Kidney epithelial cell (primary cell): ENCODE measurements at regions not wholly inside any gene's neighbourhood (a gene's known extent, or its start where the extent isn't known, plus 50 kb on each side); places are given as distances from the start of the nearest gene placed in this dataset.

ENCODE experiments used
- DNase-seq: peaks from one replicate; pipeline ENCODE4 v3.0.0-alpha.2; 2010; ENCODE audit warnings: low read depth
- H3K27me3 ChIP-seq: 2 replicates; pipeline ENCODE4 v1.6.0; 2011; ENCODE audit warnings: low read length; ENCODE audit not compliant: control insufficient read depth, insufficient read depth
- H3K36me3 ChIP-seq: 2 replicates; pipeline ENCODE4 v1.5.1; 2011; ENCODE audit warnings: low read length; ENCODE audit not compliant: control insufficient read depth, insufficient read depth
- H3K4me3 ChIP-seq: 2 replicates; pipeline ENCODE4 v1.5.1; 2011; ENCODE audit warnings: low read depth, mild to moderate bottlenecking, control low read depth, low read length
- TF ChIP-seq, protein P1 (sequence below): IDR thresholded peaks from 2 replicates; pipeline ENCODE4 v1.5.1; 2011; ENCODE audit warnings: mild to moderate bottlenecking, moderate library complexity, low read length, control low read depth, inconsistent platforms; ENCODE audit not compliant: insufficient read depth, poor library complexity, severe bottlenecking

DNA sequence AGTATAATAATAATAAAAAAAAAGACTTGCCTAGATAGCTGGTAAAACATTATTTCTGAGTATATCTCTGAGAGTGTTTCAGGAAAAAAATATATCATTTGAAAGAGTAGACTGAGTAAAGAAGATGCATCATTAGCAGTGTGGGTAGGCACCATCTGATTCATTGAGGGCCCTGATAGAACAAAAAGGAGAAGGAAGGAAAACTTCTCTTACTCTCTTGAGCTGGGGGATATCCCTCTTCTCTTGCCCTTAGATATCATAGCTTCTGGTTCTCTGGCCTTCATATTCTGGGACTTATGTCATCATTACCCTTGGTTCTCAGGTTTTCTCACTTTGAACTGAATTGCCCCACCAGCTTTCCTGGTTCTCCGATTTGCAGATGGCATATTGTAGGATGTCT, 177.6 kb upstream of the EDNRB start:
- Histone ChIP-seq H3K36me3 (no peaks in the 10 kb centered on the region), H3K27me3 (no peaks in the 10 kb centered on the region), H3K4me3 (no peak overlapping the region)
- no peak for DNase-seq
- TF ChIP-seq, protein P1, sequence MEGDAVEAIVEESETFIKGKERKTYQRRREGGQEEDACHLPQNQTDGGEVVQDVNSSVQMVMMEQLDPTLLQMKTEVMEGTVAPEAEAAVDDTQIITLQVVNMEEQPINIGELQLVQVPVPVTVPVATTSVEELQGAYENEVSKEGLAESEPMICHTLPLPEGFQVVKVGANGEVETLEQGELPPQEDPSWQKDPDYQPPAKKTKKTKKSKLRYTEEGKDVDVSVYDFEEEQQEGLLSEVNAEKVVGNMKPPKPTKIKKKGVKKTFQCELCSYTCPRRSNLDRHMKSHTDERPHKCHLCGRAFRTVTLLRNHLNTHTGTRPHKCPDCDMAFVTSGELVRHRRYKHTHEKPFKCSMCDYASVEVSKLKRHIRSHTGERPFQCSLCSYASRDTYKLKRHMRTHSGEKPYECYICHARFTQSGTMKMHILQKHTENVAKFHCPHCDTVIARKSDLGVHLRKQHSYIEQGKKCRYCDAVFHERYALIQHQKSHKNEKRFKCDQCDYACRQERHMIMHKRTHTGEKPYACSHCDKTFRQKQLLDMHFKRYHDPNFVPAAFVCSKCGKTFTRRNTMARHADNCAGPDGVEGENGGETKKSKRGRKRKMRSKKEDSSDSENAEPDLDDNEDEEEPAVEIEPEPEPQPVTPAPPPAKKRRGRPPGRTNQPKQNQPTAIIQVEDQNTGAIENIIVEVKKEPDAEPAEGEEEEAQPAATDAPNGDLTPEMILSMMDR: no peak

DNA sequence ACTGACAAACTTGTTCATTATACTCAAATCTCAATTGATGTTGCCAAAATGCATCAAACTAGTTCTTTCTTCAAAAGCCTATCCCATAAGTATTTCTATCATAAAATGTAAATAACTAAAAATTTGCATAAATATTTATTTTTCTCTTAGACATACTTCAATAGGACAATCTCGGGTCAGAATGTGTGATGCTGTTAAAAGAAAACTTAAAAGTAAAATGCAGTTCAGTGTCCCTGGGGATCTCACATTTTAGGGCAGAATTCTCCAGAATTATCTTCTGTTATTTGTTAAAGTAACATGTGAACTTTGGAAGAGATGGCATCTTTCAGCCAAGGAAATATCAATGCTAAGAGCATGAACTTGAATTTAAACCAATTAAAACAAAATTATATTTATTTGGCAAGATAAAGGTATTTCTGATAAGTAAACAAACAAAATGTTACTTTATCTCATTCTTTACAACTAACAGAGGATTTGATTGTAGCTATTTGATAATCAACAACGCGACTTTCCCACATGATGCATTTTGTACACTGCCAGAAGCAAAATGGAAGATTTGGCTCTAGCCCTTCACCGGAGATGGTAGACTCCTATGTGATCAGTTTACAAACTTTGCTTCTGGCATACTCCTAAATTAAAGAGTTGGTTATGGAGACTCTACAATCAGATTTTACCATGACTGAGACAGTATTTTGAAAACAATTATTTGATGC, 169.5 kb upstream of the EDNRB start:
- Histone ChIP-seq H3K36me3 (no peaks in the 10 kb centered on the region), H3K4me3 (no peak overlapping the region), H3K27me3 (no peaks in the 10 kb centered on the region)
- TF ChIP-seq, protein P1: no peak
- no peak for DNase-seq

DNA sequence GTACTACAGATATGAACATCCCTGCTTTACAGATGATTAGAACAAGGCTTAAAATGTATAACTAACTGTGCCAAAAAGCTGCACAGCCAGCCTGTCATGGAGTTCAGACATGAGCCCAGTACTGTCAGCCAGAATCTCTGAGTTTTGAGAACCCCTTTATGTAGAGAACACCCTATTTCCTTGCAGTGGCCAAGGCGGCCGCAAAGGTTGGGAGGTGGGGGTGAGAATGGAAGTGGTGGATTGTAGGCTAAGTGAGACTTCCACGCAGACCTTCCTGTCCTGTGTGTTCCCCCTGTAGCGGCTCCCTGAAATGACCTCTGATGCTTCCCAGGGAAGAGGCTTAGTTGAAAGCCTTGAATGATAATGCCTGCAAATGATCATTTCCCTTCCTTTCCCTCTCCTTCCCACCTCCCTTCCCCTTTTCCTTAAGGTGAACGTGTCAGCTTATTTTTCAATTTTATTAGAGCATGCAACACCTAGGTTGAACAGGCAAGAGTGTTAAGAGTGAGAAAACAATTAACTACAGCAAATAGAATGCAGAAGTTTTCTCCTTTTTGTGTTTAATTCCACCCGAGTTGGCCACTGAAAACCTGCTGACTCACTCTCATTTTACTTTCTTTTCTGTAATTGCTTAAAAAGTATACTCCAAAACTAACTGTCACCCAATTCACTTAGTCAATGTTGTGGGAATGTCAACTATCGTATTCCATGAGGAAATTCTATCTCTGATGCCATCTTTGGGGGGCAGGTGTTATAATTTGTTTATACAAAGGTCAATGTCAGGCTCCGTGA, 167.0 kb upstream of the EDNRB start:
- Histone ChIP-seq H3K36me3 (no peaks in the 10 kb centered on the region), H3K4me3 (no peak overlapping the region), H3K27me3 (no peaks in the 10 kb centered on the region)
- DNase-seq: no peak
- TF ChIP-seq, protein P1: no peak

DNA sequence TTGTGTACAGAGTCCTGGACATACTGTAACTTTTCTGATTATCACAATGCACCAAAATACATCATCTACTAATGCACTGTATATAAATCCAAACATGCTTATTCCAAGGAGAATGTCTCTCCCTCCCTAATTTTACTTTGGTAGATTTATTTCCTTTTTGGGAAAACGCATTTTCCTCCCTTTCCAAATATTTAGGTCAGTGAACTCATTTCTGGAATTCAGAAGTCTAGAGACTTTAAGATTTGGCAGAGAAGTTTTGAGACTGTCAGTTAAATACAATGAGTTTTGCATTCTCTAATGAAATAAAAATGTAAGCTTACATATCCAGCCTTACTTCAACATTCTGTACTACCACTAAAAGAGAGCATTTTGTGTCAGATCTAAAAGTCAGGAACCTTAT, 165.8 kb upstream of the EDNRB start:
- DNase-seq: no peak
- TF ChIP-seq, protein P1: no peak
- Histone ChIP-seq H3K36me3 (no peaks in the 10 kb centered on the region), H3K4me3 (no peak overlapping the region), H3K27me3 (no peaks in the 10 kb centered on the region)

DNA sequence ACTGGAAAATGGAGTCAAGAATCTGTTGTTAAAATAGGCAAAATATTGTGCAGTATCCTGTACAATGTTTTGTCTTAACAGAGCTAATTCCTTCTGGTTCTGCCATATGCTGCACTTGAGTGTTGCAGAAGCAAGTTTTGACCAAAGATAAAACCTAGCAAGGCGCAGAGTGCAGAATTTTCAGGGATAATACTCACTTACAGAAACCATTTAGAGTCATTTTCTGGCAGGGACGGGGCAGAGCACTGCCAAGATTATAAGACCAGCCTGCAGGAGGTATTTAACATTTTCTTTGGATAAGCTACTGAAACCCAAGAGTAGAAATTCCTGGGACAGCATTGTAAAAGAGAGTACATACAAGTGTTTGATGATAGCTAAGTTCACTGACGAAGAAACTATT, 159.5 kb upstream of the EDNRB start:
- TF ChIP-seq, protein P1: no peak
- Histone ChIP-seq H3K27me3 (no peaks in the 10 kb centered on the region), H3K4me3 (no peak overlapping the region), H3K36me3 (no peaks in the 10 kb centered on the region)
- DNase-seq: no peak

DNA sequence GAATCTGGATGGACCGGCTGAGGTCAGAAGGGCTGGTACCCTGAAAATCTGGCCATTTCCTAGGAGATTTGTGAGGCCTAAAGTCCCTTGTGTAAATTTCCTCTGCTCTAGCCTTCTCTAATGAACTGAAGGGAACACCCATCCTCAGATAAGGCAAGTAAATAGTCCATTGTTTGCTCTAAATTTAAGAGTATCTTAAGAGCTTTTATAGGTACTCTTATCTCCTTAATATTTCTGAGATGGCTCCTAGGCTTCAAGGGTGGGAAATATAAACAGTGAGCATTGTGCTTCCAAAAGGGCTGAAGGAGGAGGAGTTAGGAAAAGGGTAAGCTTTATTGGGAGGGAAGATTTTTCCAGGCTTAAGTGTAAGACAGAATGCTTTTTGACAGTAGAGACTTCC, 148.7 kb upstream of the EDNRB start:
- no peaks in the 10 kb centered on the region for H3K36me3 ChIP-seq
- no peak overlapping the region for H3K4me3 ChIP-seq
- H3K27me3 ChIP-seq: no peaks in the 10 kb centered on the region
- TF ChIP-seq, protein P1: no peak
- DNase-seq: no peak
